Vagina (tissue), 2 donors: ENCODE measurements at regions not wholly inside any gene's neighbourhood (a gene's known extent, or its start where the extent isn't known, plus 50 kb on each side); places are given as distances from the start of the nearest gene placed in this dataset.

ENCODE experiments used
- DNase-seq, 2 donors: peaks; one replicate each; pipeline ENCODE4 v3.0.0-alpha.2; 2017; ENCODE audit errors: extremely low spot score in 2 of 2
- H3K27ac ChIP-seq: fragments of 200-600 bp; sonication (generic); one replicate; pipeline ENCODE4 v1.5.1; 2019
- H3K27me3 ChIP-seq: fragments of 200-600 bp; sonication (generic); one replicate; pipeline ENCODE4 v1.5.1; 2019
- H3K36me3 ChIP-seq, 2 donors: fragments of 200-600 bp; sonication (generic); one replicate each; pipeline ENCODE4 v1.5.1; 2017 to 2019
- H3K4me1 ChIP-seq: fragments of 200-600 bp; sonication (generic); one replicate; pipeline ENCODE4 v1.5.1; 2019
- H3K4me3 ChIP-seq, 2 donors: fragments of 200-600 bp; sonication (generic); 1 replicate in 1 of 2; 2 replicates in 1 of 2; pipeline ENCODE4 v1.5.1; 2016 to 2019
- H3K9me3 ChIP-seq: fragments of 200-600 bp; sonication (generic); one replicate; pipeline ENCODE4 v1.5.1; 2019
- CTCF ChIP-seq, 3 experiments: fragments of 450-650 bp in 2 of 3; fragments of 200-600 bp in 1 of 3; sonication (generic) in 1 of 3; IDR thresholded peaks; one replicate each; pipeline ENCODE4 v1.5.1; 2017 to 2019; ENCODE audit warnings: antibody characterized with exemption in 3 of 3, mild to moderate bottlenecking in 2 of 3, moderate library complexity in 2 of 3
- POLR2A ChIP-seq, 2 donors: fragments of 450-650 bp; IDR thresholded peaks; one replicate each; pipeline ENCODE4 v1.6.1; 2017; ENCODE audit warnings: antibody characterized with exemption in 2 of 2, mild to moderate bottlenecking in 2 of 2, moderate library complexity in 2 of 2
- POLR2AphosphoS5 ChIP-seq, 2 donors: sonication (generic); formaldehyde crosslinking; IDR thresholded peaks; one replicate each; pipeline ENCODE4 v1.9.0; 2017; ENCODE audit warnings: antibody characterized with exemption in 2 of 2, mild to moderate bottlenecking in 2 of 2, low read depth in 1 of 2; ENCODE audit not compliant: insufficient read depth in 1 of 2
- intact Hi-C: fragments of 100-400 bp; cut with DNase I; formaldehyde crosslinking; loops from one replicate; pipeline ENCODE4 v1.15.1; 2023

GRCh38 chr3:176780766-176781165 lies 416.5 kb downstream of the TBL1XR1 start:
- DNase-seq, result no peak
- intact Hi-C loops, result loop anchor here (5.0 kb wide), 1 partner anchor 1362 kb away; no protein-coding TSS in a partner anchor
- Histone ChIP-seq H3K4me1 (no peaks in the 10 kb centered on the region), H3K4me3 (no peak overlapping the region), H3K9me3 (no peaks in the 10 kb centered on the region), H3K27me3 (no peaks in the 10 kb centered on the region), H3K36me3 (no peaks in the 10 kb centered on the region), H3K27ac (no peak overlapping the region)
- no peak for TF ChIP-seq POLR2AphosphoS5 (IDR thresholded peaks at IDR 0.05; ENCODE audit: insufficient read depth in 1 of 2, low read depth in 1 of 2)

GRCh38 chr3:176776622-176777175 lies 420.6 kb downstream of the TBL1XR1 start:
- Histone ChIP-seq H3K27ac (no peak overlapping the region), H3K4me1 (no peaks in the 10 kb centered on the region), H3K4me3 (no peak overlapping the region), H3K36me3 (no peaks in the 10 kb centered on the region), H3K9me3 (no peaks in the 10 kb centered on the region), H3K27me3 (no peaks in the 10 kb centered on the region)
- intact Hi-C loops, result no loop called here
- TF ChIP-seq POLR2A (IDR thresholded peaks at IDR 0.05) (no peak), POLR2AphosphoS5 (IDR thresholded peaks at IDR 0.05; ENCODE audit: insufficient read depth in 1 of 2, low read depth in 1 of 2) (no peak), CTCF (IDR thresholded peaks at IDR 0.05) (no peak)
- no peak for DNase-seq

DNA sequence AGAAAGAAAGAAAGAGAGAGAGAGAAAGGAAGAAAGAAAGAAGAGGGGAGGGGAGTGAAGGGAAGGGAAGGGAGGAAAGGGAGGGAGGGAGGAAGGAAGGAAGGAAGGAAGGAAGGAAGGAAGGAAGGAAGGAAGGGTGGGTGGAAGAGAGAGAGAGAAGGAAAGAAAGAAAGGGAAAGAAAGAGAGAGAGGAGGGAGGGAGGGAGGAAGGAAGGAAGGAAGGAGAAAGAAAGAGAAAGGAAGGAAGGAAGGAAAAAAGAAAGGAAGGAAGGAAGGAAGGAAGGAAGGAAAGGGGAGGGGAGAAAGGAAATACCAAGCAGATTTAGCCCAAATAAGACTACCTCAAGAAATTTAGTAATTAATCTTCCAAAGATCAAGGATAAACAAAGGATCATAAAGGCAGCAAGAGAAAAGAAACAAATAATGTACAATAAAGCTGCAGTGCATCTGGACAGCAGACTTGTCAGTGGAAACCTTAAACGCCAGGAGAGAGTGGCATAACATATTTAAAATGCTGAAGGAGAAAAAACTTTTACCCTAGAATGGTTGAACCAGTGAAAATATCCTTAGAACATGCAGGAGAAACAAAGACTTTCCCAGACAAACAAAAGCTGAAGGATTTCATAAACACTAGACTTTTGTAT lies 427.6 kb downstream of the TBL1XR1 start:
- no peak overlapping the region for H3K4me3 ChIP-seq
- no peaks in the 10 kb centered on the region for H3K27me3 ChIP-seq
- no peaks in the 10 kb centered on the region for H3K4me1 ChIP-seq
- intact Hi-C loops, result no loop called here
- no peaks in the 10 kb centered on the region for H3K36me3 ChIP-seq
- H3K27ac ChIP-seq, result no peak overlapping the region
- no peak for TF ChIP-seq CTCF (IDR thresholded peaks at IDR 0.05)
- no peak for TF ChIP-seq POLR2AphosphoS5 (IDR thresholded peaks at IDR 0.05; ENCODE audit: insufficient read depth in 1 of 2, low read depth in 1 of 2)
- no peak for TF ChIP-seq POLR2A (IDR thresholded peaks at IDR 0.05)
- no peak for DNase-seq
- no peaks in the 10 kb centered on the region for H3K9me3 ChIP-seq

GRCh38 chr3:176767385-176767784 lies 429.9 kb downstream of the TBL1XR1 start:
- intact Hi-C loops, result no loop called here
- Histone ChIP-seq H3K27ac (no peak overlapping the region), H3K27me3 (no peaks in the 10 kb centered on the region), H3K36me3 (no peaks in the 10 kb centered on the region), H3K9me3 (no peaks in the 10 kb centered on the region), H3K4me1 (no peaks in the 10 kb centered on the region), H3K4me3 (no peak overlapping the region)
- no peak for DNase-seq
- TF ChIP-seq POLR2A (IDR thresholded peaks at IDR 0.05) (no peak), POLR2AphosphoS5 (IDR thresholded peaks at IDR 0.05; ENCODE audit: insufficient read depth in 1 of 2, low read depth in 1 of 2) (no peak), CTCF (IDR thresholded peaks at IDR 0.05) (no peak)

DNA sequence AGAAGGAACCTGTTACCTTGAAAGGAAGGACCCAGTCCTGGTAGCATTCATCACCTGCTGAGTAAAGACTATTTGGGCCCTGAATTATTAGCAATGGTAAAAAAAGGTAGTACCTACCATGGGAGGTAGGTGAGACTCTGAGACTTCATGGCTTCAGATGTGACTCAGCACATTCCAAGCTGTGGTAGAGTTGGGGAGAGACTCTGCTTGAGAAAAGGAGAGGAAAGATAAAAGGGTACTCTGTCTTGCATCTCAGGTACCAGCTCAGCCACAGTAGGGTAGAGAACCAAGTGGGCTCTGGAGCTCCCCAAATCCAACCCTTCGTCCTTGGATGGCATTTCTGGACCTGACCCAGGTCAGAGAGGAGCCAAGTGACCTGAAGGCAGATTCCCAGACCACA lies 430.4 kb downstream of the TBL1XR1 start:
- intact Hi-C loops, result no loop called here
- TF ChIP-seq POLR2A (IDR thresholded peaks at IDR 0.05) (no peak), POLR2AphosphoS5 (IDR thresholded peaks at IDR 0.05; ENCODE audit: insufficient read depth in 1 of 2, low read depth in 1 of 2) (no peak), CTCF (IDR thresholded peaks at IDR 0.05) (no peak)
- Histone ChIP-seq H3K9me3 (no peaks in the 10 kb centered on the region), H3K4me3 (no peak overlapping the region), H3K27me3 (no peaks in the 10 kb centered on the region), H3K36me3 (no peaks in the 10 kb centered on the region), H3K4me1 (no peaks in the 10 kb centered on the region), H3K27ac (no peak overlapping the region)
- DNase-seq, result no peak
